ENCODE measurements at regions not wholly inside any gene's neighbourhood (a gene's known extent, or its start where the extent isn't known, plus 50 kb on each side); places are given as distances from the start of the nearest gene placed in this dataset.
"Not testable (repeated sequence)": the region's sequence is repeated elsewhere in the genome, so short reads cannot be mapped to it uniquely, and the experiment has no call there.

GRCh38 chr13:78084401-78084800, 165.8 kb upstream of the EDNRB start:
- intact Hi-C loops (cut with DNase I; ENCODE audit: low total_unique reads): no loop called here
- TF ChIP-seq, protein P1, sequence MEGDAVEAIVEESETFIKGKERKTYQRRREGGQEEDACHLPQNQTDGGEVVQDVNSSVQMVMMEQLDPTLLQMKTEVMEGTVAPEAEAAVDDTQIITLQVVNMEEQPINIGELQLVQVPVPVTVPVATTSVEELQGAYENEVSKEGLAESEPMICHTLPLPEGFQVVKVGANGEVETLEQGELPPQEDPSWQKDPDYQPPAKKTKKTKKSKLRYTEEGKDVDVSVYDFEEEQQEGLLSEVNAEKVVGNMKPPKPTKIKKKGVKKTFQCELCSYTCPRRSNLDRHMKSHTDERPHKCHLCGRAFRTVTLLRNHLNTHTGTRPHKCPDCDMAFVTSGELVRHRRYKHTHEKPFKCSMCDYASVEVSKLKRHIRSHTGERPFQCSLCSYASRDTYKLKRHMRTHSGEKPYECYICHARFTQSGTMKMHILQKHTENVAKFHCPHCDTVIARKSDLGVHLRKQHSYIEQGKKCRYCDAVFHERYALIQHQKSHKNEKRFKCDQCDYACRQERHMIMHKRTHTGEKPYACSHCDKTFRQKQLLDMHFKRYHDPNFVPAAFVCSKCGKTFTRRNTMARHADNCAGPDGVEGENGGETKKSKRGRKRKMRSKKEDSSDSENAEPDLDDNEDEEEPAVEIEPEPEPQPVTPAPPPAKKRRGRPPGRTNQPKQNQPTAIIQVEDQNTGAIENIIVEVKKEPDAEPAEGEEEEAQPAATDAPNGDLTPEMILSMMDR (IDR thresholded peaks at IDR 0.05): no peak
- DNase-seq: no peak
- H3K9me3 ChIP-seq: peaks cover 0 to 4% (median 2%) of the 10 kb centered on the region in 3 donors
- no peaks in the 10 kb centered on the region for H3K4me1 ChIP-seq
- H3K27me3 ChIP-seq: no peaks in the 10 kb centered on the region
- H3K27ac ChIP-seq: no peak overlapping the region
- H3K4me3 ChIP-seq: no peak overlapping the region
- H3K36me3 ChIP-seq: no peaks in the 10 kb centered on the region

DNA sequence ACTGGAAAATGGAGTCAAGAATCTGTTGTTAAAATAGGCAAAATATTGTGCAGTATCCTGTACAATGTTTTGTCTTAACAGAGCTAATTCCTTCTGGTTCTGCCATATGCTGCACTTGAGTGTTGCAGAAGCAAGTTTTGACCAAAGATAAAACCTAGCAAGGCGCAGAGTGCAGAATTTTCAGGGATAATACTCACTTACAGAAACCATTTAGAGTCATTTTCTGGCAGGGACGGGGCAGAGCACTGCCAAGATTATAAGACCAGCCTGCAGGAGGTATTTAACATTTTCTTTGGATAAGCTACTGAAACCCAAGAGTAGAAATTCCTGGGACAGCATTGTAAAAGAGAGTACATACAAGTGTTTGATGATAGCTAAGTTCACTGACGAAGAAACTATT, 159.5 kb upstream of the EDNRB start:
- TF ChIP-seq, protein P1 (IDR thresholded peaks at IDR 0.05): no peak
- H3K4me1 ChIP-seq: no peaks in the 10 kb centered on the region
- H3K36me3 ChIP-seq: no peaks in the 10 kb centered on the region
- H3K4me3 ChIP-seq: no peak overlapping the region
- peaks cover 0 to 4% (median 2%) of the 10 kb centered on the region in 3 donors for H3K9me3 ChIP-seq
- H3K27ac ChIP-seq: no peak overlapping the region
- intact Hi-C loops (cut with DNase I; ENCODE audit: low total_unique reads): no loop called here
- H3K27me3 ChIP-seq: no peaks in the 10 kb centered on the region
- no peak for DNase-seq

DNA sequence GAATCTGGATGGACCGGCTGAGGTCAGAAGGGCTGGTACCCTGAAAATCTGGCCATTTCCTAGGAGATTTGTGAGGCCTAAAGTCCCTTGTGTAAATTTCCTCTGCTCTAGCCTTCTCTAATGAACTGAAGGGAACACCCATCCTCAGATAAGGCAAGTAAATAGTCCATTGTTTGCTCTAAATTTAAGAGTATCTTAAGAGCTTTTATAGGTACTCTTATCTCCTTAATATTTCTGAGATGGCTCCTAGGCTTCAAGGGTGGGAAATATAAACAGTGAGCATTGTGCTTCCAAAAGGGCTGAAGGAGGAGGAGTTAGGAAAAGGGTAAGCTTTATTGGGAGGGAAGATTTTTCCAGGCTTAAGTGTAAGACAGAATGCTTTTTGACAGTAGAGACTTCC, 148.7 kb upstream of the EDNRB start:
- intact Hi-C loops (cut with DNase I; ENCODE audit: low total_unique reads): no loop called here
- Histone ChIP-seq H3K27me3 (no peaks in the 10 kb centered on the region), H3K9me3 (no peaks in the 10 kb centered on the region), H3K36me3 (no peaks in the 10 kb centered on the region), H3K27ac (no peak overlapping the region), H3K4me1 (no peaks in the 10 kb centered on the region), H3K4me3 (no peak overlapping the region)
- TF ChIP-seq, protein P1 (IDR thresholded peaks at IDR 0.05): no peak
- no peak for DNase-seq

DNA sequence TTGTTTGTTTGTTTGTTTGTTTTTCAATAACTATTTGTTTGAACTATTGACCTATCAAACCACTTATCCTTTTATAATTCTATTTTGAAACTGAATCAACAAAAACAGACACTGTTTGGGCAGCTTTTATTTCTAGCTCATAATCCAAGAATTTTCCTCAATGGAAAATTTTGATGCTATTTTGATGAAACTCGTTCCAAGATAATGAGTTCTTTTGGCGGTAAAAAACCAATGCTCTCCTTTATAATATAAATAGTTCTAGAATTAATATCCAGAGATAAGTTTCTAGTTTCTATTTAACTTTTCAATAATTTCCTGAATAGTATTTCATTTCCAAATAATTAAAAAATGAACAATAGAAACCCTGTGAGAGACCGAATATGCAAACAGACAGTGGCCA, 146.5 kb upstream of the EDNRB start:
- TF ChIP-seq, protein P1 (IDR thresholded peaks at IDR 0.05): no peak
- H3K4me3 ChIP-seq: no peak overlapping the region
- DNase-seq: no peak
- no peaks in the 10 kb centered on the region for H3K36me3 ChIP-seq
- no peaks in the 10 kb centered on the region for H3K4me1 ChIP-seq
- no peak overlapping the region for H3K27ac ChIP-seq
- intact Hi-C loops (cut with DNase I; ENCODE audit: low total_unique reads): no loop called here
- H3K27me3 ChIP-seq: no peaks in the 10 kb centered on the region
- no peaks in the 10 kb centered on the region for H3K9me3 ChIP-seq

GRCh38 chr13:78061806-78062205, 143.2 kb upstream of the EDNRB start:
- intact Hi-C loops (cut with DNase I; ENCODE audit: low total_unique reads): no loop called here
- Histone ChIP-seq H3K27ac (no peak overlapping the region), H3K9me3 (peaks cover 0 to 1% (median 0%) of the 10 kb centered on the region in 3 donors), H3K36me3 (no peaks in the 10 kb centered on the region), H3K4me3 (no peak overlapping the region), H3K4me1 (no peaks in the 10 kb centered on the region), H3K27me3 (no peaks in the 10 kb centered on the region)
- TF ChIP-seq, protein P1 (IDR thresholded peaks at IDR 0.05): no peak
- no peak for DNase-seq

DNA sequence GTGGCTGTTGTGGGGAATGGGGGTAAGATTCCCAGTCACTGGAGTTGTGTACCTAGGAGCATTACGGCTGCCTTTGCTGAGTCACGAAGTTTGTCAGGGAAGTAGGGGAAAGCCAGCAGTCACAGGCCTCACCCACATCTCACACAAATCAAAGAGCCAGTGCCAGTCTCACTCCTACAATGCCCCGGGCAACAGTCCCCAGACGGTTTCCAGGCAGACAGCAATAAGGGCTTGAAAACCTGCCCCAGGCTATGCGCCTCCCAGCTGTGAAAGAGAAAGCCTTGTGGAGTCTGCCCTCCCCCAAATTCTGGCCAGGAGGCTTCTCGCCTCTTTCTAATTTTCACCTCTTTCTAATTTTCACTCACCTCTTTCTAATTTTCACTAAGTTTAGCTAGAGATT, 142.3 kb upstream of the EDNRB start:
- TF ChIP-seq, protein P1 (IDR thresholded peaks at IDR 0.05): no peak
- Histone ChIP-seq H3K27me3 (no peaks in the 10 kb centered on the region), H3K36me3 (no peaks in the 10 kb centered on the region), H3K9me3 (peaks cover 0 to 9% (median 0%) of the 10 kb centered on the region in 3 donors), H3K27ac (no peak overlapping the region), H3K4me1 (no peaks in the 10 kb centered on the region), H3K4me3 (no peak overlapping the region)
- DNase-seq: no peak
- intact Hi-C loops (cut with DNase I; ENCODE audit: low total_unique reads): no loop called here

GRCh38 chr13:78056865-78057264, 138.2 kb upstream of the EDNRB start:
- H3K4me3 ChIP-seq; intact Hi-C loops (cut with DNase I; ENCODE audit: low total_unique reads); H3K27me3 ChIP-seq; H3K27ac ChIP-seq; H3K36me3 ChIP-seq; H3K4me1 ChIP-seq; H3K9me3 ChIP-seq; DNase-seq: not testable (repeated sequence)

Data from tibial artery (tissue), 4 donors.